H54 (cell line): ENCODE measurements at regions not wholly inside any gene's neighbourhood (a gene's known extent, or its start where the extent isn't known, plus 50 kb on each side); places are given as distances from the start of the nearest gene placed in this dataset.
"Not testable (repeated sequence)": the region's sequence is repeated elsewhere in the genome, so short reads cannot be mapped to it uniquely, and the experiment has no call there.

Experiments used
- DNase-seq: peaks from one replicate; pipeline ENCODE4 v3.0.0; 2011; ENCODE audit warnings: low spot score, mixed read lengths; ENCODE audit not compliant: insufficient read length
- FAIRE-seq: peaks from 3 replicates; lab custom pipeline; 2011; peaks lifted over from hg19 to GRCh38; lab: Jason Lieb, UNC
- POLR2A ChIP-seq: IDR thresholded peaks from 2 replicates; pipeline ENCODE4 v1.6.1; 2011; ENCODE audit warnings: low read depth, mild to moderate bottlenecking, low read length

DNA sequence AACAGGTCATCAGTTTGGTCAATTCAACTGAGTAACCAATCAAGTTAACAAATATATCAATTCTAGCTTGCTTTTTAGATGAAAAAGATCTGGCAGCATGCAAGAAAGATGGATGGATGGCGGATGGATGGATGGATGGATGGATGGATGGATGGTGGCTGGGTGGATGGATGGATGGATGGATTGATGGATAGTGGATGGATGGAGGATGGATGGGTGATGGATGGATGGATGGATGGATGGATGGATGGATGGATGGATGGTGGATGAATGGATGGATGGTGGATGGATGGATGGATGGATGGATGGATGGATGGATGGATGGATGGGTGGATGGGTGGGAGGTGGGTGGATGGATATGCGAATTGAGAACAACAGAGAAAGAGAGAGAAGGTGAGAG is 303.7 kb upstream of the IGF1R start:
- FAIRE-seq (no peak), DNase-seq (no peak)
- TF ChIP-seq POLR2A: no peak

DNA sequence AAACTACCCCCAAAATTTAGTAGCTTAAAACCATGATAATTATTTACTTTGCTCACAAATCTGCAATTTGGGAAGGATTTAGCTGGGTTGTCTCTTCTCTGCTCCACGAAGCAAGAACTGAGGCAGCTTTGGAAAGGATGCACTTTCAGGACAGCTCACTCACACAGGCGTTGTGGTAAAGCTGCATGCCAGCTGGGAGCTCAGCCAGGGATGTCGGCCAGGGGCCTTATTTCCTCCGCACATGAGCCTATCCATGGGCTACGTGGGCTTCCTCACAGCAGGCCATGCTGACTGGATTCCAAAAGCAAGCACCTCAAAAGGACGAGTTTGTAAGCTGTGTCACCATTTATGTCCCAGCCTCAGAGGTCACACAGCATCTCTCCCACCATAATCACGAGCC is 301.3 kb upstream of the IGF1R start:
- TF ChIP-seq POLR2A: no peak
- no peak for FAIRE-seq
- DNase-seq: no peak

DNA sequence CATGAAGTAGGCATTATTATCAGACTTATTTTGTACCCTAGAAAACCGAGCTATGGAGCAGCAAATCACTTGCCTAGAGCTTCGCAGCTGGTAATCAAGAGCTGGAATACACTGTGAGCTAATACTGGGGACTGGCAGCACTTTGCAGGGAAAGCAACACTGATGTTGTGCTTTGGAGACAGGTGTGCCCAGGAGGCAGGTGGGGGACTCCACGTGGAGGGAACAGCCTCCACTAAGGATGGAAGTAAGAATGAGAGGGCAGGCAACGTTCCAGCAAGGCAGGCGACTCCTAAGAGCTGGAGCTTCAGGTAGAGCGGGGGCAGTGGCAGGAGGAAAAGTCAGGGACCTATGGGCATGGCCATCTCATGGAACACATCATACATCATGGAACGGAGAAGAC is 300.5 kb upstream of the IGF1R start:
- no peak for TF ChIP-seq POLR2A
- FAIRE-seq: no peak
- no peak for DNase-seq

DNA sequence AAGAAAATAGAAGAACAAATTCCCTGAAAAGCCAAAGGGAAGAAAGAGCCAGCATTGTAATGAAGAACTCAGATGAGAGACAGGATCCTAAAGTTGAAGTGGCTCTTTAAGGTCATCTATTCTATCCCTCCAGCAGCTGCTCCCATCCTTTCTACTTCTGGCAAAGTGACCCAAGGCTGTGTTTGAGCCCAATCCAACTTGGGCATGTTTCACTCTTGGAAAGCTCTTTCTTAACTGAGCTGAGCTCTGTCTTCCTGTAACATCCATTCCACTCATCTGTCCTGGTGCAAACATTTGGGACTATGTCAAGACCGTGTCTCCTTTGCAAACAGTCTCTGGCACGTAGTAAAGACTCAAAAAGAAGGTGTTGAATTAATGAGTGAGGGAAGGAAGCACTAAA is 298.1 kb upstream of the IGF1R start:
- TF ChIP-seq POLR2A: no peak
- DNase-seq (no peak), FAIRE-seq (no peak)

DNA sequence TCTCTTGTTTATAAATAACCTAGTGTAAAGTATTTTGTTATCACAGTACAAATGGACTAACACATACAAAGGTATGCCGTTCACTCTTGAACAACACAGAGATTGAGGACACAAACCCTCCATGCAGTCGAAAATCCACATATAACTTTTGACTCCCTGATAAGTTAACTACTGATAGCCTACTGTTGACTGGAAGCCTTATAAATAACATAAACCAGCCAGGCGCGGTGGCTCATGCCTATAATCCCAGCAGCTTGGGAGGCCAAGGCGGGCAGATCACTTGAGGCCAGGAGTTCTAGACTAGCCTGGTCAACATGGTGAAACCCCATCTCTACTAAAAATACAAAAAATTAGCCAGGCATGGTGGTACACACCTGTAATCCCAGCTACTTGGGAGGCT is 290.1 kb upstream of the IGF1R start:
- FAIRE-seq, DNase-seq: not testable (repeated sequence)

DNA sequence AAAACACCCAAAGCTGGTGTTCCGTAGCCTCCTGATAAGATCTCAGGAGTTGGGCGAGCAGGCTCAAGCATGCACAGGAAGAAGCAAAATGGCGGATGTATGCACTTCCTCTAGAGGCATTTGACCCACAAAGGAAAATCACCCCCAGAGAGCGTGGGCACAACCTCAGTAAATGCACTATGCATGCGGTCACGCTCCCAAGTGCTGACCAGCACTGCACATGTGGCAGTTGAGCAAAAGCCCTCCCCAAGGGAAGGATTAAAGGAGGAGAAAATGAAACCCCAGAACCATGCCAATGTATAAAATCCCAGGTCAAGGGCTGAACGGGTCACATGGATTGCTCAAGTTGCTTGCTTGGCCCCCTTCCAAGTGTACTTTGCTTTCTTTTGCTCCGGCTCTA is 289.4 kb upstream of the IGF1R start:
- DNase-seq (no peak), FAIRE-seq (no peak)
- TF ChIP-seq POLR2A: no peak

DNA sequence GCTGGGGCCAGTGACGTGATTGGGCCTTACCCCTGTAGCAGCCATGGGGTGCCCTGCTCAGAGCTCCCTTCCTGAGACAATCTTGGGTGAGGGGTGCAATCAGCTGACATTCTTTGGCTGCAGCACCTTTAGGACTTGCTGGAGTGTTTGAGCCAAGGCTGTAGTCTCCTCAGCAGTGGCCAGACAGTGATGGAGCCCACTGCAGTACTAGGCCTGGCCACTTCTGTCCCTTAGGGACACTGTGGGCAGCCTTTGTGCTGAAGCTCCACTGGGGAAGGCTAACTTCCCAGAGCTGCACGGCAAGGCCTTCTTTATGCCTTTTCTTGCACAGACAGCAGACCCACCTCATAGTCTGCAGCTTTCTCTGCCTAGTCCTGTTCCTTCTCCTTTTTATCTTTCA is 284.9 kb upstream of the IGF1R start:
- no peak for TF ChIP-seq POLR2A
- no peak for DNase-seq
- FAIRE-seq: no peak

DNA sequence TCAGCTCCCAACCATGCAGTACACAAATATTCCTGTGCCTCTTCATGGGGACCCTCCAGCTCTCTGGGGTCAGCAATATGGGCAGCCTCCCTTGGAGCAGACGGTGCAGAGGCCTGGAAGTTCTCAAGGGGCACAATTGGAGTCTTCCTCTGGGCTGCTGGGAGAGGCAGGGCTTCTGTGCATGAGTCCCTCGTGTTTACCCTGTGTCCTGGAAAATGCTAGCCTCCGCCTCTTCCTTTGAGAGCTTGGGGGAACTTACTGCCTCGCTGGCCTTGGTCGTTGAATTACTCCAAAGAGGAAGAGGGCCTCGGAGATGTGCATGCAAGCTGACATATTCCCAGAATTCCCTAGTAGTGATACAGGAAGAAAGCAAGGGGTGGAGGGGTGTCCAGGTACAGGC is 284.4 kb upstream of the IGF1R start:
- TF ChIP-seq POLR2A: no peak
- FAIRE-seq (no peak), DNase-seq (no peak)

DNA sequence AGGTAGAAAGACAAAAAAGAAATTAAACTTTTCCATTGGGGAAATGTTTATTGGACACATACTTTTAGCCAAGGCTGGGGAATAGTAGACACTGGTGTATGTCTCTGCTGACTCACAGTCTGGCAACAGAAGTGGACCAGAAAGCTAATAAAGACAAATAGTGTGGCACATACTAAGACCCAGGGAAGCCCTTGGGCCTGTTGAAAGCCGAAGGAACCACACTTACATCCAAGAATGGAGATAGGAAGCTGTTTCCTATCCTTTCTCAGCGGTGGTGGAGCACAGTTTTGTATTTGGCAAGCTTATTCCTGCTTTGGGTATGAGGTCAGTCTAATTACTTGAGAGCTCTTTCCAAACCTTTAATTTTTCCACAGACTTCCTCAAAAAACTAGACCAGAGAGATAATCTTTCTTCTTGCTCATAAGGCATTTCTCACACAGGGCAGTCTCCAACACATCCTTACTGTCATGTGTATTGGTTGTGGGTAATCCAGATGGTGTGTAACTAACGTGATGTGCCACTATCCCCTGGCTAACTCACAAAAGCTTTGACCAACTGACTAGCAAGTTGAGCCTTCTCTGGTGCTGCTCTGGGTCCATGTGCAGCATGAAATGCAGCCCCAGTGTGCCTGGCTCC is 279.1 kb upstream of the IGF1R start:
- FAIRE-seq: no peak
- DNase-seq: no peak
- no peak for TF ChIP-seq POLR2A

DNA sequence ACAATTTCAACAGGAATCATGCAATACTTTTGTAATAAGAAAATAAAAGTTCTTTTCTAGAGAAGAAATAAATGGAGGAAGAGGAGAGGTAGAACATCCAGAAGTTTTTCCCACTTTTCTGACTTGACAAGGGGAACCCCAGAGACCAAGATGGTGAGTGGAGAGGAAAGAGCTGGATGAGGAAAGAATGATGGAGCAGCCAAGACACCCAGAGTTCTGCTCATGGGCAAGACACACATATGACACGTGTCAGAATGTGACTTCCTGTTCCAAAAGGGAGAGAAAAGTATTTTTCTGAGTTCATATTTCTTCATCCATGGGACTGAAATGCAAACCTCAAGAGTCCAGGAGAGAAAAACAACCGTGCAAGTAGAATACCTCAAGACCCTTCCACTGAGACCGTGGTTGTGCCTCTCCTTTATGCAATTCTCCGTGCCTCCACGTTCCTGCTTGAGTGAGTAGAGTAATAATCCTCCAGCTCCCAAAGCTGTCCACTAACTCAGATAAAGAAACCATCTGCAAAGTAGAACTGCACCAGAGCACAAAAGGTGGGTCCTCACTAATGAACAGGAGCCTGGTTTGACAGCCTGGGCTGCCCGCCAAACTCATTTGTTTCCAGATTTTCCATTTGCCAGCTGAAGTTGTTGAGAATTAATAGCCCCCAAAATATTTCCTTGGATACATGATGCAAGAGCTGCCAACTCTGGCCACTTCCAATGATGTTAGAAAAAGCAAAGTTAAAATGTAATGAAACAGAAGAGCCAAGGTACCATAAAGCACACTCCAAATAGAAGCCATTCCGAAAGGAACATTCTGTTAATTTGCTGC is 272.6 kb upstream of the IGF1R start:
- FAIRE-seq (no peak), DNase-seq (no peak)
- no peak for TF ChIP-seq POLR2A

DNA sequence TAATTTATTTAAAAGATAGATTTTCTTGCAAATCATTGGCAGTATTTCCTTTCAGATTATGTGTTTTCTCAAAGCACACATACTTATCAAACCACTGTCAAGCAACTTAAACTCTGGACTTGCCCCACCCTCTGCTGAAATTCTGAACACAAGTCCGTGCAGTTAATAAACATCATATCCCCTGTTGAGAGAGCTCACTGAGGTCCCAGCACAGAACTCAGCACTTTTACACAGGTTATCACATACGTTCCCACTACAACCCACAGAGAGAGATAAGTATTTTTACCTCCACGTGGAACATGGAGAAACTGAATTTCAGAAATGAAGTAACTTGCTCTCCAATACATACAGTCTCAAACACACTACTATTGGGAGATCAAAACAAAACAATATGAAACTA is 267.6 kb upstream of the IGF1R start:
- no peak for FAIRE-seq
- no peak for TF ChIP-seq POLR2A
- no peak for DNase-seq

DNA sequence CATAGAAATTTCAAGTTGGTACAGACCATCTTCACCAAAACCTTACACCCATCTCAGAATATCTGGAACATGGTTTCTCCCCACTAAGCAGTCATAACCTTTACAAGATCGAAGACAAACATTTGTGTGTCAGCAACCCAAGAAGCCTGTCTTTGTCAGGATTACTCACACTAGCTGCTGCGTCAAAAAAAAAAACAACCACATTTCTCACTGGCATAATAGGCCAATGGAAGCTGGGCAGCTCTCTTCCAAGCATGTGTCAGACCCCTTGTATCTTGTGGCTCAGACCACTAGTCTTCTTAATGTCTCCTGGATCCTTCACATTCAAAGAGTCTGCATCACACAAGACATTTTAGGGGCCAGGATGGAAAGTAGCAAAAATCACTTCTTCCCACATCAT is 266.9 kb upstream of the IGF1R start:
- DNase-seq (no peak), FAIRE-seq (no peak)
- no peak for TF ChIP-seq POLR2A

DNA sequence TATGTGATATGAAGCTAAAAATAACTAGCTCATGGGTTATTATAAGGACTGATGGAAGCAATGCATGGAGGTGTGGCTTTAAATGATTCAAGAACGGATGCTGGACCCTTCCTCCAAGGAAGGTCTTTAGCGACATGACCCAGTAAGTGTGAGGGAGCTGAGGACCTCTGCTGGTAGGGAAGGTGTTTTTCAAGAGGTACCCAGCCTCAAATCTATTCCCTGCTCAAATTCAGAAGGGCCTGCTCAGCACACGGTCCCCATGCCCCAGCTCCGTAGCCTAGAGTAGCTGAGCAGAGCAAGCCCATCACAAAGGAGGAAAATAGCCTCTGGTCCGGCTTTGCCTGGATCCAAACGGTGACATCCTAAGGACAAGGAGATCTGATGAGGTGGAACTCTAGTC is 266.2 kb upstream of the IGF1R start:
- FAIRE-seq (no peak), DNase-seq (no peak)
- TF ChIP-seq POLR2A: no peak

DNA sequence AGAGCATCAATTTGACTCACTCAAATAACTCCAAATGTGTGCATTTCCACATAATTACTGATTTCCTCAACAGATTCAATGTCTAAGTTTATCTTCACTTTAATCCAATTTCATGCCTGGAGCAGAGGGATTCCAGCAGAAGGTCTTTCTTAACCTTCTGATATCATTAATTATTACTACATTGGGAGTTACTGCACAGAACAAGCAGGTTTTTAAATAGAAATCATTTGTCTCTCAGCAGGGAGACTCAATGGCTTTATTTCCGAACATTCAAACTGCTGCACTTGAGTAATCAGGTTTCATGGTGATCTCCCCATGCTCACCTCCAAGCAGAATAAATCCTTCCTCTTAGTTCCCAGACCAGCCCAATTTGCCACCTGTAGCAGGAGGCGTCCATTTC is 264.8 kb upstream of the IGF1R start:
- no peak for DNase-seq
- no peak for TF ChIP-seq POLR2A
- no peak for FAIRE-seq

DNA sequence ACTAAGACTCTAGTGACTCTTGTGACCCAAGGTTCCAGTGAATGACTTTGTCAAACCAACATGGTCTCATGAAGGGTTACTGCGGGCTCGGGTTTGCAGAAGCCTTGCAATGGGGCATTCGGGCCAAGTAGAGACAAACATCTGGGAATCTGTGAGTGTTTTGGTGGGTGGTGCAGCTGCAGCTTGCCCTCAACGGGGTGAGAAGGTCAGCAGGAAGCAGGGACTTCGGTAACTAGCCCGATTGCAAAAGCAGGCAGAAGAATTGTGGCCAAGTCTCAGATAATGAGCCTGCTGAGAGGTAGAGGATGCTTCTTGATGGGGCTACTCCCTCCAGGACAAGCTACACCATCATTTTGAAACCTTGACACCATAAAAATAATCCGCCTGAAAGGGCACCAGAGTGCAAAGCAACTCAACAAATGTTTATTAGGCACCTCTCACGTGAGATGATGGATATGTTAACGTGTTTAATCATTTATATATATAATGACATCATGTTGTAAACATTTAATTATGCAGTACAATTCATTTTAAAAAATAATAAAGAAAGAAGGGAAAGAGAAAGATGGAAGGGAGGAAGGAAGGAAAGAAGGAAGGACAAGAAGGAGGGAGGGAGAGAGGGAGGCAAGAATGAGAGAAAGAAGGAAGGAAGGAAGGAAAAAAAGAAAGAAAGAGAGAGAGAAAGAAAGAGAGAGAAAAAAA is 263.9 kb upstream of the IGF1R start:
- FAIRE-seq (no peak), DNase-seq (no peak)
- TF ChIP-seq POLR2A: no peak
